NCI-H146 treated with DMSO at 0.1 percent for 48 hours (cell line): ENCODE measurements at regions not wholly inside any gene's neighbourhood (a gene's known extent, or its start where the extent isn't known, plus 50 kb on each side); places are given as distances from the start of the nearest gene placed in this dataset.
"Not testable (repeated sequence)": the region's sequence is repeated elsewhere in the genome, so short reads cannot be mapped to it uniquely, and the experiment has no call there.

Experiments used
- DNase-seq: peaks from one replicate; lab custom pipeline; 2025; ENCODE audit not compliant: unreplicated experiment; lab: John Stamatoyannopoulos, UW

DNA sequence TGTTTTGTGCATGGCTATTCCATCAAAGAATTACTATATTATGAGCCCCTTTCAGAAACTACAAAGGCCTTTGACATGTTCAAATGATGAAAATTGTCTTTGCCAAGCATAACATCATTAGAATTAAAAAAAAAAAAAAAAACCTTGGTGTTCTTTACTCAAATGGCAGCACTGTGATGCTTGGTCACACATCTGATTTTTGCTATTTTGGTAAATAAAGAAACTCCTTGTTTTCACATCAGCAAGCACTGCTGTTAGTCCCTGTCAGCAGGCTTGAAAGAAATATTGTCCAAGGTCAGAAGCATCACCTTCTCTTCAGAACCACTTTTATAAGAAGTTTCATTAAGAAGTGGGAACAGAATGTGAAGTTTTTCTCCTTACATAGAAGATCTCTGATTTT lies 537.3 kb downstream of the MFSD1 start:
- DNase-seq, result no peak

DNA sequence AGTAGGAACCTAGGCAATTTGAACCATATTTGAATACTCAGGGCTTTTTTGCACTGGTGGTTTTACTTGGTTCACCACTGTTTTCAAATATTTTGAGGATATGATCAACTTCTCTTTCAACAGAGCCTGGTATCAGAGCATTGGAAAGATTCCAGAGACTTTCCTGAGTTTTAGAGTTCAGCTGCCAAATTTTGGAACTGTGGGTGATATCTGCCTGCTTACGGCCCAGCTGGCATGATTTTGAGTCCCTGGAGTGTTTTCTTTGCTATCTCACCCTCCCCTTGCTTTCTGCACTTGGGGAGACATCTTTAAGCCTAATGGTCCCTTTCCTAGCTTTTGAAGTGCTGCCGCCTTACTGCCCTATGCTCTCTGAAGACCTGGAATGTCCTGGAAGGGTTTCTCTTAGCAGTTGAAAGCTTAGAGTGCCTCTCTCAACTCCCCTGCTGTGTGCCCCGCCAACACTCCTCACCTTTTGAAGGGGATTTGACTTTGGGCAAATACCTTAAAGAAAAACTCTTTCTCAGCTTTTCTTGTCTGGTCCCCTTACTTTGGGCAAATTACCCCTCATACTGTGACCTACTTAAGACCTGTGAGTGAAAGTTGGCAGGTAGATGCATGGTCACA lies 539.1 kb downstream of the MFSD1 start:
- DNase-seq, result no peak

DNA sequence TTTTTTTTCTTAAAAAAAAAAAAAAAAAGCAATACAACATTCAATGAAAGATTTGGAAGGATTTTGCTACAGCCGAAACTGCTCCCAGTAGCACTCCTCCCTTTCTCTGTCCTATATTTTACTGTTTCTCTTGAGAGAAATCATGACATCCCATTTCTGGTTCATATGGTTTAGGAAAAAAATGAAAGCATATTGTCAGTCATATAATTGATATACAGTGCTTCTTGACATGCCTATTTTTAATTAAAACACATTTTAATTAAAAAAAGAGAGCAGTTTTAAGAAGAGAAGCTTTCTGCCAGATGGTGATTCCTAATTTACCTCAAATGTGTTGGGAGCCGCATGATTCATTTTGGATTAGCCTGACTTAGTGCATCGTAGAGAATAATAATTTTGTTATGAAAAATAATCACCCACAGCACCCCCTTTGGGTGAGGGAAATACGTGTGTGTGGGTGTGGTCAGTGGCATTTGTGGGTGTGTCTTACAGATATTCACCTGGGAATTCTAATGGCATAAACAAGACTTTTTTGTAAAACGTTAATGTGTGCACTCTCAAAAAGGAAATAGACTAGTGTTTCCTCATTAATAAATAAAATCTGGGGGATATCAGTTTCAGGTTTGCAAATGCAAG lies 544.5 kb downstream of the MFSD1 start:
- DNase-seq, result no peak

GRCh38 chr3:159348431-159348830 lies 546.6 kb downstream of the MFSD1 start:
- no peak for DNase-seq

- DNase-seq, result no peak
These were observed 554.8 kb downstream of the MFSD1 start for GRCh38 chr3:159356606-159357005.

- no peak for DNase-seq
These were observed 562.7 kb downstream of the MFSD1 start for GRCh38 chr3:159364511-159364910.

- no peak for DNase-seq
These were observed 564.6 kb downstream of the MFSD1 start for GRCh38 chr3:159366476-159366875.

GRCh38 chr3:159371961-159372360 lies 570.1 kb downstream of the MFSD1 start:
- DNase-seq, result no peak

GRCh38 chr3:159378396-159379194 lies 576.7 kb downstream of the MFSD1 start:
- no peak for DNase-seq

GRCh38 chr3:159380891-159381290 lies 579.0 kb downstream of the MFSD1 start:
- DNase-seq, result no peak

- DNase-seq, result no peak
These were observed 588.9 kb downstream of the MFSD1 start for GRCh38 chr3:159390656-159391212.

DNA sequence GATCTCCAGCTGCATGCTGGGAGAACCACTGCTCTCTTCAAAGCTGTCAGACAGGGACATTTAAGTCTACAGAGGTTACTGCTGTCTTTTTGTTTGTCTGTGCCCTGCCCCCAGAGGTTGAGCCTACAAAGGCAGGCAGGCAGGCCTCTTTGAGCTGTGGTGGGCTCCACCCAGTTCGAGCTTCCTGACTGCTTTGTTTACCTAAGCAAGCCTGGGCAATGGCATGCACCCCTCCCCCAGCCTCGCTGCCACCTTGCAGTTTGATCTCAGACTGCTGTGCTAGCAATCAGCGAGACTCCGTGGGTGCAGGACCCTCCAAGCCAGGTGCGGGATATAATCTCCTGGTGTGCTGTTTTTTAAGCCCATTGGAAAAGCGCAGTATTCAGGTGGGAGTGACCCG lies 591.0 kb upstream of the IL12A start:
- not testable (repeated sequence) for DNase-seq

- no peak for DNase-seq
These were observed 587.6 kb upstream of the IL12A start for GRCh38 chr3:159401069-159401468.

GRCh38 chr3:159409711-159410110 lies 578.9 kb upstream of the IL12A start:
- not testable (repeated sequence) for DNase-seq

GRCh38 chr3:159413319-159413718 lies 575.3 kb upstream of the IL12A start:
- DNase-seq, result no peak

GRCh38 chr3:159416856-159417255 lies 571.8 kb upstream of the IL12A start:
- no peak for DNase-seq

DNA sequence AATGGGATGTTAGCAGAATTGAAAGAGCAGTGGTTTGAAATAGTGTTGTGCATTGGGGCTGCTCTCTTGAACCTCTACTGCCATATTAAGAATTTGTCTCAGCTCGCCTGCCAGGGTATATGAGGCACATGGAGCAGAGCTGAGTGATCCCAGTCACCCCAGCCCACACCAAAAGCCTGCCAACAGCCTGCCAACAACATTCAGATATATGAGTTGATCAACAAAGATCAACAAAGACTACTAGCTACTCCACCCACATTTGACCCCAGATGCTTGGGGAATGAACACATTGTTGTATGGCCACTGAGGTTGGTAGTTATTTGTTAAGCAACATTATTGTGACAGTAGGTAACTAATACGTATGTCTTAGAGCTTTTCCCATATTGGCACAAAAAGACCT lies 570.9 kb upstream of the IL12A start:
- DNase-seq, result no peak

DNA sequence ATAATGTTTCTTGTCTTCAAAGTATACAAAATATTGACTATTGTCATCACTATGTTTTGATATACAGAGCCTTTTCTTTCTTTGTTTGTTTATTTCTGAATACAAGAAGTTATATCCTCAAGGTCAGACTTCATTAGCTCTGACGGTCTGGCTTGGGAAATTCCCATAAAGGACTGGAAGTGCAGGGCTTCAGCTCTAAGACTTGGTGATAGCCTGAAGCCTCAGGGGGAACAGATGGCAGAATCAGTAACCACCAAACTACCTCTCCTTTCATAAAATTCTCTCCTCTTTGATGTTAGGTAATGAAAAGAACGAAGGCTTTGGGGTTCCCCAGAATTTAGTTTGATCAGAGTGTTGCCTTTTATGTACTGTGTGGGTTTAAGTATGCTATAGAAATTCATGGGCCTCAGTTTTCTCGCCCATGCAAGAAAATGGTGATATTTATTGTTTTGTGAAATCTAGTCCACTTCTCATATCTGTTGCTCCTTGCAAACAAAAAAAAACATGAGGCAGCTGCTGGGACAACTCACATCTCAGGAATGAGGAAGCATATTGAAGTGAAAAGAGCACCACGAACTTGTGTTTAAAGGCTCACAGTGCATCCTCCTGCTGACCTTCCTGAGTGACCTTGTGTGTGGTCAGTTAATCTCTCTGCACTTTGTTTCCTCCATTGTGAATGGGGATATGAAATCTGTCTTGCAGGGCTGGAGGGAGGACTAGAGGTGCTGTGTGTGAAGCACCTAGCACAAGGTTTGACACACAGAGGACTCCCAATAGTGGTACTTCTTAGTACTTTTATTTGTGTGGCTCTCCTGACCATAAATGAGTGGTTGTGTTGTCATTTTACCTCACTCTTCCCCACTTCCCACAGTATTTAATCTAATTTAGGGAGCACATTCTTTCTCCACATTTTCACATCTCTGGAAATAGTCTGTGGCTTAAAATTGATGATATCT lies 569.8 kb upstream of the IL12A start:
- DNase-seq, result no peak

DNA sequence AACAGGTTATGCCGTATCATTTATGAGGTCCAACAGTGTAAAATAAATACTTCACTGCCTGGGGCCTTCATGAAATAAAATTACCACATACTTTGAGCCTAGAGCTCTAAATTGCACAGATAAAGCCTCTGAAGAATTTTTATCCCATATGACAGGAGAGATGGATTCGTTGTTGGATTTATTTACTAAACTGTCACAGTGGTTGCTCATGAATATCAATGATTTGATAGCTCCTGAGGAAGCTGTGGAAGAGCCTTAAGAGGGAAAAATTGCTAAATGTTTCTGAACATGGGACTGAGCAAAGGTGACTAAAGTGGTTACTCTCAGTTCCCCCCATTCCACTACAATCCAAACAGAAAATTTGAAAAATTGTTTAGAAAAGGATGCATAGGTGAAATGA lies 558.9 kb upstream of the IL12A start:
- no peak for DNase-seq

DNA sequence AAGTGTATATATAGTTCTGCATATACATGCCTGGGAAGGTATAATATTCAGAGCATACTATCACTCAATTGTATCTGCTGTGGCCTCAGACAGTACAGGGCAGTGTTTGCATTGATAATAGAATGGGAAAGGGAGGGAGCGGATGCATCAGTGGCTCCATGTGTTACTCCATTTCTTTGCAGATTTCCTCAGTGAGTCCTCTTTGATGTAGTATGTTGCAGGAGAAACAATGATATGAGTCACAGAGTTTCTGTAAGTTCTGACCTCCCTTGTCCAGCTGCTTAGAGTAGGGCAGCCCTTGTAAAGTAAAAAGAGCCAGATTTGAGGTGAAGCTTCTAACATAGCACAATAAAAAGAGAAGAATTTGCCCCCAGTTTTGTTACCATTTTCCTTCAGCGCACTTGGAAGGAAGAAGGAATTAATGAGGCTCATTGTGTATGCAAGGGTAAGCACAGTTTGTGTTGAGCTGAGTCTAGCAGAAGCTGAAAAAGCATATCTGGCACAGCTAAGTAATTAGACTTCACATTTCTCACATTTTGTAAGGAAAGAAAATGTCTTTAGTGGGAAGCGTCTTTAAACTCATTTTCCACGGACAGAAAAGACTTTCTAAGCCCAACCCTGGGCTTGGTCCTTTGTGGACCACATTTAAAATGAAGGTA lies 555.8 kb upstream of the IL12A start:
- DNase-seq, result no peak
